NCI-H82 treated with DMSO at 0.1 percent for 48 hours (cell line): ENCODE measurements at regions not wholly inside any gene's neighbourhood (a gene's known extent, or its start where the extent isn't known, plus 50 kb on each side); places are given as distances from the start of the nearest gene placed in this dataset.

Experiments
- DNase-seq: peaks from one replicate; lab custom pipeline; 2025; ENCODE audit not compliant: unreplicated experiment; lab: John Stamatoyannopoulos, UW

GRCh38 chr7:8378349-8379019 is 54.9 kb upstream of the NXPH1 start:
- DNase-seq: no peak

- no peak for DNase-seq
Measured at GRCh38 chr7:8379264-8379663, 54.1 kb upstream of the NXPH1 start.

GRCh38 chr7:8380130-8380529 is 53.3 kb upstream of the NXPH1 start:
- no peak for DNase-seq

- no peak for DNase-seq
Measured at GRCh38 chr7:8382004-8382730, 51.2 kb upstream of the NXPH1 start.
